GM19324 (cell line): ENCODE measurements at regions not wholly inside any gene's neighbourhood (a gene's known extent, or its start where the extent isn't known, plus 50 kb on each side); places are given as distances from the start of the nearest gene placed in this dataset.
"Not testable (repeated sequence)": the region's sequence is repeated elsewhere in the genome, so short reads cannot be mapped to it uniquely, and the experiment has no call there.

Experiments used
- ATAC-seq: cut with Tn5 transposase; IDR thresholded peaks from one replicate; pipeline ENCODE4 v1.9.1; 2021; ENCODE audit warnings: mild to moderate bottlenecking, moderate library complexity; ENCODE audit not compliant: unreplicated experiment, low FRiP score

DNA sequence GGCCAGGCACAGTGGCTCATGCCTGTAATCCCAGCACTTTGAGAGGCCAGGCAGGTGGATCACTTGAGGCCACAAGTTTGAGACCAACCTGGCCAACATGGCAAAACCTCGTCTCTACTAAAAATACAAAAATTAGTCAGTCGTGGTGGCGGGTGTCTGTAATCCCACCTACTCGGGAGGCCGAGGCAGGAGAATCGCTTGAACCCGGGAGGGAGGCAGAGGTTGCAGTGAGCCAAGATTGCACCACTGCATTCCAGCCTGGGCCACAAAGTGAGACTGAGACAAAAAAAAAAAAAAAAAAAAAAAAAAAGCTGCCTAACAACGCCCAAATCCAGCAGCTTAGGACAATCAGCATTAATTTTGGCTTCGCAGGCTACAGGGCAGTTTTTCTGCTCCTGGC is 167.1 kb downstream of the GOSR1 start:
- not testable (repeated sequence) for ATAC-seq

DNA sequence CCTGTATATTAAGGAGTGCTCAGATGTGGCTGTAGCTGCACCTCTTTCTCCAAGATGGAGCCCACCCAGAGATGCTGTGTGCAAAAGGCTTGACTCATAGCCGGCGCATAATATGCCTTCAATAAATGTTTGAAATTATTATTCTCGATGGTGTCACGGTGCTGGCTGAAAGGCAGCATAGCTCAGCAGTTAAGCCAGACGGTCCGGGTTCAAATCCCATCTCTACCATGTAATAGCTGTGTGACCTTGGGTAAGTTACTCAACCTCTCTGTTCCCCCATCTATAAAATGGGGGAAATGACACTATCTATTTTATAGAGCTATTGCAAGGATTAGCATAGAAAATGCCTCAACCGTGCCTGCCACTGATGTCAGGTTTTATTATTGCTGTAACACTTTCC is 164.2 kb downstream of the GOSR1 start:
- not testable (repeated sequence) for ATAC-seq

DNA sequence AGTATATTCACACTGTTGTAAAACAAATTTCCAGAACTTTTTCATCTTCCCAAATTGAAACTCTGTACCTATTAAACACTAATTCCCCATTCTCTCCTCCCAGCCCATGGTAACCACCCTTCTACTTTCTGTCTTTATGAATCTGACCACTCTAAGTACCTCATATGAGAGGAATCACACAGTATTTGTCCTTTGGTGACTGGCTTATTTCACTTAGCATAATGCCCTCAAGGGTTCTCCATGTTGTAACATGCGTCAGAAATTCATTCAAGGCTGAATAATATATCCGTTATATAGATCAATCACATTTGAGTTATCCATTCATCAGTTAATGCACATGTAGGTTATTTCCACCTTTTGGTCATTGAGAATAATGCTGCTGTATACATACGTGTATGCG is 162.2 kb downstream of the GOSR1 start:
- not testable (repeated sequence) for ATAC-seq

DNA sequence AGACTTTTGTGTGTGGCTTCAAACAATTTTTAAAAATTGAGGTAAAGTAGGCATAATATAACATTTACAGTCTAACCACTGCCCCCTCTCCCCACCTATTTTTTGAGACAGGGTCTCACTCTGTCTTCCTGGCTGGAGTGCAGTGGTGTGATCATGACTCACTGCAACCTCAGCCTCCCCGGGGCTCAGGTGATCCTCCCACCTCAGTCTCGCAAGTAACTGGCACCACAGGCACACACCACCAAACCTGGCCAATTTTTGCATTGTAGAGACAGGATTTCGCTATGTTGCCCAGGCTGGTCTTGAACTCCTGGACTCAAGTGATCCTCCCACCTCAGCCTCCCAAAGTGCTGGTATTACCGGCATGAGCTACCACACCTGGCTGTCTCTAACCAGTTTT is 161.8 kb downstream of the GOSR1 start:
- not testable (repeated sequence) for ATAC-seq

DNA sequence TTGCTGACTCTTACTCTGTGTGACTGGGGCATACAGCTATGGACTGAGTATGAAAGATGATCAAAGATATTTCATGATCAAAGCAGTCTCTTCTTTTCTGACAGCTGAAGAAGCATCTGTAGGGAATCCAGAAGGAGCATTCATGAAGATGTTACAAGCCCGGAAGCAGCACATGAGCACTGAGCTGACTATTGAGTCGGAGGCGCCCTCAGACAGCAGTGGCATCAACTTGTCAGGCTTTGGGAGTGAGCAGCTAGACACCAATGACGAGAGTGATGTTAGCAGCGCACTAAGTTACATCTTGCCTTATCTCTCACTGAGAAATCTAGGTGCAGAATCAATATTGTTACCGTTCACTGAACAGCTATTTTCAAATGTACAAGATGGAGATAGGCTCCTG is 154.4 kb downstream of the GOSR1 start:
- ATAC-seq = not testable (repeated sequence)

DNA sequence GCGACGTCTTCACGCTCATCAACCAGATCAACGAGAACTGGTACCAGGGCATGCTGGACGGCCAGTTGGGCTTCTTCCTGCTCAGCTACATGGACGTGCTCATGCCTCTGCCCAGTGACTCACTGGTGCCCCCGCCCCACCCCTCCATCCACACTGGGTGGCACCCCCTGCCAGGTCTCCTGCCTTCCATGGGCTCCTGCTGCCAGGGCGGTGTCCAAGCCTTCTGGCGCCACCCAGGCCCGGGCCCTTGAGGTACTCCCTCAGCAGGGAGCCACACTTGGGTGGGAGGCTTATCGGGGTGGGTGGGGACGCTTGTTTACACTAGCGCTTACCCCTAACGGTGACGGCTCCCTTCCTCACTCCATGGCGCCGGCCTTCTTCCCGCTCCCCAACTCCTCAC is 148.2 kb downstream of the GOSR1 start:
- ATAC-seq = not testable (repeated sequence)

DNA sequence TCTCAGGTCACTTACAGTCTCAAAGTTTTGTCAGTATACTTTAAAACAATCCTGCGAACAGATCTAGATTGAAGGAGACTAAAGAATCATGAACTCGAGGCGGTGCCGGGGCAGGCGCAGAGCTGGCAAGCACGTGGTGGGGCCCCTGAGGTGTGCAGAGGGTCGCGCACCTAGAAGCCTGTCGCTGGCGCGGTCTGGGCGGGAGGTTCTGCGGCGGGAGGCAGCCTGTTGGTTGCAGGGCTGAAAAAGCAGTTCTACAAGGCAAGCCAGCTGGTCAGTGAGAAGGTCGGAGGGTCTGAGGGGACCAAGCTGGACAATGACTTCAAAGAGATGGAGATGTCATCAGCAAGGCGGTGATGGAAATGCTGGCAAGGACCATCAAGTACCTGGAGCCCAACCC is 147.0 kb downstream of the GOSR1 start:
- ATAC-seq = not testable (repeated sequence)

DNA sequence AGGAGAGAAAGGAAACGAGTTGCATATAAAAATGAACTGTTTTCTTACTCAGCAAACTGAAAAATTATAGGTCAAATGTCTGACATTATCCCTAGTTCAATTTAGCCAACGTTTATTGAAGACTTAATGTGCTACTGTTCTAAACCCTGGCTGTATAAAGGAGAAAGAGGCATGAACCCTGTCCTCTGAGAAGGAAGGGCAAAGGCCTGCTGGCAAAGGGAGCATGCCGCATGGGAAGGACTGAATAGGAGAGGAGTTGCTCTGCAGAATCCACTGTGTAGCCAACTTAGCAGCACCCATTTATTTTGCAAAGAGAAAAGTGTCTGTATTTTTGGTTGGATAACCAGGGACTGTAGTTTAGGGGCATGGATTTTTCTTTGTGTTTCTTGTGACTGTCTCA is 132.5 kb downstream of the GOSR1 start:
- ATAC-seq = not testable (repeated sequence)

DNA sequence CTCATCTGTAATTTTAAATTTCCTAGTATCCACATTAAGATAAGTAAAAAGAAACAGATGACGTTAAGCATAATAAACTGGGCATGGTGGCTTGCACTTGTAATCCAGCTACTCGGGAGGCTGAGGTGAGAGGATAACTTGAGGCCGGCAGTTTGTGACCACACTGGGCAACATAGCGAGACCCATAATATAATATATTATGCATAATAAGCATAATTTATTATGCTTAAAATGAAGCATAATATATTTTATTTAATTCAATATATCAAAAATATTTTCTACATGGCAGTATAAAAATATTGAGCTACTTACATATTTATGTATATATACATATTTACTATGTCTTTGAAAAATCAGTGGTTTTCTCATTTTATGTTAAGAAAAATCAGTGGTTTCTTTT is 128.3 kb downstream of the GOSR1 start:
- ATAC-seq = no peak

DNA sequence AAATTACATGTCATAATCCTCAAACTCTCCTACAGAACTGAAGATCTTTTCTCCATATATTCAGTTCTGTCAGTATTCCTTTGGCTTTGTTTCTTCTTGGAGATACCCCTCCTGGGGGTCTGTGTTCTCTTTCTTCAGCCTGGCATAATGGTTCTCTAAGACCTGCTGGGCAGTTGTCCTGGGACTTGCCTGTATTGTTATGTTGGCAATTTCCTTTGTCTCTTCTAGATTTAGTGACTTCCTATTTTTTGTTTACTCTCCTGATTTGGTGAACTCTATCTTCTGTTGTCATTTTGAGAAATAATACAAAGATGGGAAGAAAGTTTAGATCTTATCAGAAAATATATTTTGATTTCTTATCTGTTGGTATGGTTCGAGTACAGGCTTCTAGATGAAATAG is 127.8 kb downstream of the GOSR1 start:
- no peak for ATAC-seq

DNA sequence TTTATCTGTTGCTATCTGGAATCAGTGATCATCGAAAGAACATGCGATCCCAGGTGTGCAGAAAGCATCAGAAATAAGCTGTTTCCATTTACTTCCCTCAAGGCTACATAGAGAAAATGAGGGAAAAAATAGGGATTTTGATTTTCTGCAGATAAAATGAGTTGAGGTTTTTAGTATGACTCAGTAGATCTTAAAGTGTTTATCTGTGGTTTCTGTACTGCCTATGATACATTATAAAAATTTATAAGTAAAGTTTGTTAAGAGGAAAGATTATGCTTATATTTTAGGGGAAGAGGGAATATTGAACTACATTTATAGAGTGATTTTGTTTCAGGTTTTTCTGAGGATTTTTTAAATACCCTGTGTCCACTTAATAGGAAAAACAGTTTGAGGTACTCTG is 125.2 kb downstream of the GOSR1 start:
- not testable (repeated sequence) for ATAC-seq

DNA sequence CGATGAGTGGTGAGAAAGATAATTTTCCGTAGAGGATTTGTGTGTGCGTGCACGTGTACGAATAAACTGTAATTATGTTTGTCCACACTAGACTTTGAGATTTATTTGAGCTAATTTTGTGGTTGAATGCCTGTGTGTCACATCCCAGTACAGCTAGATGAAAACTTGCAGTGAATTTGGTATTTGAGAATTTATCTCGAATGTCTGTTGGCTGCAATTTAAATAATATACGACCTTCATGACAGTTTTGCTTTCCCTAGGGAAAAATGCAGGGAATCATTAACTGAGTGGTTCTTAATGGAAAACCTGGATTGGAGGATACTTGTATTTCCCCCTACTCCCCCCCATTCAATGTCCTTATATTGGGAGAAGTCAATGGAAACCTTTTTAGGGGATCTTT is 124.8 kb downstream of the GOSR1 start:
- ATAC-seq = not testable (repeated sequence)

DNA sequence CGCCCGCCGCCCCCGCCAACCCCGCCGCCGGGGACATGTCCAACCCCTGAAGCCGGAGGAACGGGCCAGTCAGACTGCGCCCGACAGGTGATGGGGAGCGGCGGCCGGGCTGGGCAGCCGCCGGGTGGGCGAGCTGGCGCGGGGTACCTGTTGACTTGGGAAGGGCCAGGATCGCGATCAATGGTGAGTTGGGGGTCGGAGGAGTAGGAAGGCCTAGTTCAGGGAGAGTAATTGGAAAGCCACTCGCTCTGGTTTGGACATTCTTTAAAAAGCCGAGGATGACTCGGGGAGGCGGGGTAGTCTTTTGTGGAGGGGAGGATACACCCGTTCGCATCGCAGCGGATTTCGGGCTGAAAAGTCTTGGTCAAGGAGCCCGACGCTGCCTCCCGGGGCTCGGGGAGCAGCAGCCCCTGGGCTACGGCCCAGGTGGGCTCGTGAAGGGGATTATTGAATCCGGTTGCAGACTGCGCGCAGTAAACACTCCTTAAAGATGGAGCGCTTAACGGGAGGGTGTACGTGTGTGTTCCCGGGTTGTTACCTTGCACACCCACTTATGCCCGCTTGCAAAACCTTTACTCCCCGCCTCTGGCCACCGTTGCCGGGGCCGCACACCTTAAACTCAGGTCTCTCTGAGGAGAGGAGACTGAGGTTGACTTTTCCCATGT is 123.8 kb downstream of the GOSR1 start:
- ATAC-seq = no peak

DNA sequence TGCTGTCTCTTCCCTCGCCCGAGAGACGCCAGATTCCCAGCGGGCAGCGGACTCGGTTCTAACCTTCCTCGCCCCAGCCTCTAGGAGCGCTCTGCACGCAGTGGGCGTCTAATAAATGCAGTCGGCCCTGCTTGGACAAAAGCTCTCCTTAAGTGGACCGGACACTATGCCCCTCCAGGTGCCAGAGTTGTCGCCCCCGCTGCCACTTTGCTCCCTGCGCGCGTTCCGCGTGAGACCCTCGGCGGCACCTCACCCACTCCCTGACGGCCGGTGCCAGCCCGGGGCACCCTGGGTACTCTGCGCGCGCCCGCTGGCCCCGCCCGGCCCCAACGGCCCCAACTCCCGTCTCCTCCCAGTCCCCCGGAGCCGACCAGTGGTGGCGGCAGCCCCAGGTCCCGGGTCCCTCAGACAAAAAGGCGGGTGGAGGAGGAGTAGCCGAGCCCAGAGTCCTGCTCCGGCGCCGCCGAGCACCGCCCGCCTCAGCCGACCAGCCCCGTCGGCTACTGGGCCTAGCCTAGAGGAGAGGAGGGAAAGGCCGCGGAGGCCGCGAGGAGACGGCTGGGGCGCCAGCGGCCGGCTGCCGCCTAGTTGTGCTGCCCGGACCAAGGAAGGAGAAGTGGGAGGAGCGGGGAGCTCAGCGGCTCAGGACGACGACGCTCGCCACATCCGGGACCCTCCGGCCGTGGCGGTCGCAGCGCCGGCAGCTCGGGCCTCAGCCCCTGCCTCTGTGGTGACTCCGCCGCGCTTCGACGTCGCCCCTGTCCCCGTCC is 123.0 kb downstream of the GOSR1 start:
- ATAC-seq = peak; percentile 94

DNA sequence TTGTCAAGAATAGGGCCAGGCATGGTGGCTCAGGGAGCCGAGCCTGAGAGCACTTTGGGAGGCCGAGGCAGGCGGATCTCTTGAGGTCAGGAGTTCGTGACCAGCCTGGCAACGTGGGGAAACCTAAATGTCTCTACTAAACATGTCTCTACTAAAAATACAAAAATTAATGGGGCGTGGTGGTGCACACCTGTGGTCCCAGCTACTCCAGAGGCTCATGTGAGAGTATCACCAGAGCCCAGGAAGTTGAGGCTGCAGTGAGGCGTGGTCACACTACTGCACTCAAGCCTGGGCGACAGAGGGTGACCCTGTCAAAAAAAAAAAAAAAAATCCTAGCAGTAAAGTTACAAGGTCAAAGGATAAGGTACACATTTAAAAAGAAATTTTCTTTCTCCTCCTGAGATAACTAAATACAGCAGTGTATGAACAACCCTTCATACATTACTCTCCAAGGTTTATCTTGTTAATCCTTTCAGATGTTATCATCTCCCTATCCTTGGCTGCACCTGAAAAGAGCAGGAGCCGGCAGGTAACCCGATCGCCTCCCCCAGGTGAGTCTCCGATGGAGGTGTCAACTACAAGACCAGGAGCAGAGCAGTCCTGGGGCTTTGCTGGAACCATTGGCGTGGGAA is 122.3 kb downstream of the GOSR1 start:
- no peak for ATAC-seq

DNA sequence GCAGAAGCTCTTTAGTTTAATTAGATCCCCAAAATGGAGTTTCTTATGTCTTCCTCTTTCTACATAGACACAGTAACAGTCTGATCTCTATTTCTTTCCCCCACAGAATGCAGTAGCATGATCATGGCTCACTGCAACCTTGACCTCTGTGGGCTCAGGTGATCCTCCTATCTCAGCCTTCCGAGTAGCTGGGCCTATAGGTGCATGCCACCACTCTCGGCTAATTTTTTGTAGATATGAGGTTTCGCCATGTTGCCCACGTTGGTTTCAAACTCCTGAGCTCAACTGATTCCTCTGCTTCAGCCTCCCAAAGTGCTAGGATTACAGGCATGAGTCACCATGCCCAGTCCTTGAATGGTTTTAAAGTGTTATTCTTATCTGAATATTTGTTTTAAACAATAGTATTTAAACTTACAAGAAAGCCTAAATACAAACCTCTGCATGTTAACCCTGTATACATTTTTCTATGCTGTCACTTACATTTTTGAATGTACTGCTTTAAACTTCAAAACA is 120.6 kb downstream of the GOSR1 start:
- no peak for ATAC-seq

DNA sequence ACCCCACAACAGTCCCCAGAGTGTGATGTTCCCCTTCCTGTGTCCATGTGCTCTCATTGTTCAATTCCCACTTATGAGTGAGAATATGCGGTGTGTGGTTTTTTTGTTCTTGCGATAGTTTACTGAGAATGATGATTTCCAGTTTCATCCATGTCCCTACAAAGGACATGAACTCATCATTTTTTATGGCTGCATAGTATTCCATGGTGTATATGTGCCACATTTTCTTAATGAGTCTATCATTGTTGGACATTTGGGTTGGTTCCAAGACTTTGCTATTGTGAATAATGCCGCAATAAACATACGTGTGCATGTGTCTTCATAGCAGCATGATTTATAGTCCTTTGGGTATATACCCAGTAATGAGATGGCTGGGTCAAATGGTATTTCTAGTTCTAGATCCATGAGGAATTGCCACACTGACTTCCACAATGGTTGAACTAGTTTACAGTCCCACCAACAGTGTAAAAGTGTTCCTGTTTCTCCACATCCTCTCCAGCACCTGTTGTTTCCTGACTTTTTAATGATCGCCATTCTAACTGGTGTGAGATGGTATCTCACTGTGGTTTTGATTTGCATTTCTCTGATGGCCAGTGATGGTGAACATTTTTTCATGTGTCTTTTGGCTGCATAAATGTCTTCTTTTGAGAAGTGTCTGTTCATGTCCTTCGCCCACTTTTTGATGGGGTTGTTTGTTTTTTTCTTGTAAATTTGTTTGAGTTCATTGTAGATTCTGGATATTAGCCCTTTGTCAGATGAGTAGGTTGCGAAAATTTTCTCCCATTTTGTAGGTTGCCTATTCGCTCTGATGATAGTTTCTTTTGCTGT is 120.0 kb downstream of the GOSR1 start:
- not testable (repeated sequence) for ATAC-seq

DNA sequence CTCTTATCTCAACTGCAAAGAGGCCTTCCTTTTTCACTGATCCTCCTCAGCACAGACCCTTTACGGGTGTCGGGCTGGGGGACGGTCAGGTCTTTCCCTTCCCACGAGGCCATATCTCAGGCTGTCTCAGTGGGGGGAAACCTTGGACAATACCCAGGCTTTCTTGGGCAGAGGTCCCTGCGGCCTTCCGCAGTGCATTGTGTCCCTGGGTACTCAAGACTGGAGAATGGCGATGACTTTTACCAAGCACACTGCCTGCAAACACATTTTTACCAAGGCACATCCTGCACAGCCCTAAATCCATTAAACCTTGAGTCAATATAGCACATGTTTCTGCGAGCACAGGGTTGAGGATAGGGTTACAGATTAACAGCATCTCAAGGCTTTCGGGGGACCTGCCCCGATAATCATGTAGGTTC is 117.8 kb downstream of the GOSR1 start:
- ATAC-seq = not testable (repeated sequence)

DNA sequence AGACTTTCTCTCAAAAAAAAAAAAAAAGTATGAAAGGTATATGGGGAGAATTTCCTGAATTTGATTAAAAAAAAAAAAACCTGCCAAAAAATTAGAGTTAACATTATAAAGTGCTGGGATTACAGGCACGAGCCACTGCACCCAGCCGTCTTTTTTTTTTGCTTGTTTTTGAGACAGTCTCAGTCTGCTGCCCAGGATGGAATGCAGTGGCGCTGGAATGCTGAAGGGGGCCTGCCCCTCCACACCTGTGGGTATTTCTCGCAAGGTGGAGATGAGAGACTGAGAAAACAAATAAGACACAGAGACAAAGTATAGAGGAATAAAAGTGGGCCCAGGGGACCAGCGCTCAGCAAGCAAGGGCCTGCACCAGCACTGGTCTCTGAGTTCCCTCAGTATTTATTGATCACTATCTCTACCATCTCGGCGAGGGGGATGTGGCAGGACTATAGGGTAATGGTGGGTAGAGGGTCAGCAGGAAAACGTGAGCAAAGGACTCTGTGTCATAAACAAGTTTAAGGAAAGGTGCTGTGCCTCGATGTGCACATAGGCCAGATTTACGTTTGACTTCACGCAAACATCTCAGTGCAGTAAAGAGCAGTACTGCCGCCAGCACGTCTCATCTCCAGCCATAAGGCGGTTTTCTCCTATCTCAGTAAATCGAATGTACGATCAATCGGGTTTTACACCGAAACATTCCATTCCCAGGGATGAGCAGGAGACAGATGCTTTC is 117.2 kb downstream of the GOSR1 start:
- ATAC-seq = no peak
